ENCODE measurements at regions not wholly inside any gene's neighbourhood (a gene's known extent, or its start where the extent isn't known, plus 50 kb on each side); places are given as distances from the start of the nearest gene placed in this dataset.
"Not testable (repeated sequence)": the region's sequence is repeated elsewhere in the genome, so short reads cannot be mapped to it uniquely, and the experiment has no call there.

- DNase-seq: no peak
These were observed 139.6 kb downstream of the FOXD2 start for GRCh38 chr1:47577303-47578025.

GRCh38 chr1:47578026-47578720, 140.3 kb downstream of the FOXD2 start:
- DNase-seq: no peak

DNA sequence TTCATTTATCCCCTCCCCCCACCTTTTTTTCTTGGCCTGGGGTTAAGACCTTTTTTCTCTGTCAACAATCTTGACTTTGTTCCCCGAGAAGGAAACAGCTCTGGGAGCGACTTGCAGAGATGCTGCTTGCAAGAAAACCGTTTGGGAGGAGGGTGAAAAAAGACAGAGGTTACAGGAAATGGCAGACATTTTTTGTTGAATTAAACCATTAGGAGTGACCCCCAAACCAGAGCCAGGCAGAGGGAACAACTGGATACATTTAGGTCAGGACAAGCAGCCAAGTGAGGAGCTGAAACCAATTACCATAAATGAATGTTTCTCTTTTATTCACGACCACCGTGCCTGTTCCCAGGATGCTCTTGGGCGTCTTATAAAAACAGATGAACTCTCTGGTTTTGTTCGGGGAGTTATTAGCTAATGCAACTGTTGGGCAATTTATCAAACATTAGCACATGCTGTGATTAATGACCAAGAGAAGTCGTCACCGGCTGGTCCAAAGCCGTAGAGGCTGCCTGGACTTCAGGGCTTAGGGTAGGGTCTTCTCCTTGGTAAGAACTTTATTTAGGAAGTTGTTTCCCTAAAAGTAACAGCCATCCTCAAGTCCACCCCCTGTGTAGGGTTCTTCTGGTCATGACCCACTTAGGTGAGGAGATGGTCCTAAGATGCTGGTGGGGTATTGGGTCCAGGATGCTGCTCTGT, 141.0 kb downstream of the FOXD2 start:
- DNase-seq: no peak

GRCh38 chr1:47579809-47580208, 142.0 kb downstream of the FOXD2 start:
- no peak for DNase-seq

DNA sequence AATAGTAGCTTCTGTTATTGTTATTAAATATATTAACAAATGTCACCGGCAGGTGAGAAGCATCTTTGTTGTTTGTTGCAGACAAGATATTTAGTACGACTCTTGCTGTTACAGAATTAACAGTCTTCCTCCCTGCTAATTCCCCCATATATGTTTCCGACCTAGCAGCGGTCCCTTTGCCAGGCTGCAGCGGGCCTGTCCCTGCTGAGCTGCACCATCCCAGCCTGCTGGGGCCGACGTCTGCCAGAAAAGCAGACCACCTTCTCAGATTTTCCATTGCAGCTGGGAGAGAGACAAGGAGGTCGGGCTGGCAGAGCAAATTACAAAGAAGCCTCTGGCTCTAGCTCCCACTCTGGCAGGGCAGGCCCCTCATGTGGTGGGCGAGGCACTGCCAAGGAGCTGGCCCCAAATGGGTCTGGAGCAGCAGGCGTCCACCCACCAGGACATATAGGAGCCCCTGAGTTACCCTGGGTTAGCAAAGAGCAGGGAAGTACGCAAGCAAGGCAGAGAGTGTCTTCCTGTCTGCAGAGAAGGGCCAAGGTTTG, 142.7 kb downstream of the FOXD2 start:
- no peak for DNase-seq

DNA sequence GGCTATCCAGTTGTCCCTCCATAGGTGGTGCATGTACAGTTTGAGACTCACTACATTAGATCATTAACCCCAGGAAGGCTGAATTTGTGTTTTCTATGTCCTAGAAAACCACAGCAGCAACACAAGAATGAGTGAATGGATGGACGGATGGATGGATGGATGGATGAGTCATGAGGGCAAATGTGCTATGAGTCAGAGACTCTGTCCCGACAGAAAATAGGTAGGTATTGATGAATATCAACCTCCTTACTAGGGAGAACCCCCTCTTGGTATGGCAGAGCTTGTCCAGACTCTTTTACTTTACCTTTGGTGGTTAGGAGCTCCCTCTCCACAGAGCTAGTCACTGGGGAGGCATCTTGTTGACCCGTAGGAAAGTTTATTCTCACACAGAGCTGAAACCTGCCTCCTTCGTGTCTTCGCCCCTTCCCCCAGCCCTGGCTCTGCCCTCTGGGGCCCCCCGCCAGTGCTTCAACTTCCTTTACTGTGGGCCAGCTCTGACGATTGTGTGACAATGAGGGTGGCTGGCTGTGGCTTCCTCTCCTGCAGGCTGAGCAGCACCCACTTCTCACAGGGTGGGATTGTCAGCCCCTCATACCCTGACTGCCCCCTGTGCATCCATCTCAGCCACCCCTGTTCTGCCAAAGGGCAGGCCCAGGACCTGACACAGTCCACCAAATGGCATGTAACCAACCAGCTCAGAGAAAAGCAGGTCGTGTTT, 145.2 kb downstream of the FOXD2 start:
- no peak for DNase-seq

GRCh38 chr1:47584249-47584648, 146.4 kb downstream of the FOXD2 start:
- DNase-seq: no peak

DNA sequence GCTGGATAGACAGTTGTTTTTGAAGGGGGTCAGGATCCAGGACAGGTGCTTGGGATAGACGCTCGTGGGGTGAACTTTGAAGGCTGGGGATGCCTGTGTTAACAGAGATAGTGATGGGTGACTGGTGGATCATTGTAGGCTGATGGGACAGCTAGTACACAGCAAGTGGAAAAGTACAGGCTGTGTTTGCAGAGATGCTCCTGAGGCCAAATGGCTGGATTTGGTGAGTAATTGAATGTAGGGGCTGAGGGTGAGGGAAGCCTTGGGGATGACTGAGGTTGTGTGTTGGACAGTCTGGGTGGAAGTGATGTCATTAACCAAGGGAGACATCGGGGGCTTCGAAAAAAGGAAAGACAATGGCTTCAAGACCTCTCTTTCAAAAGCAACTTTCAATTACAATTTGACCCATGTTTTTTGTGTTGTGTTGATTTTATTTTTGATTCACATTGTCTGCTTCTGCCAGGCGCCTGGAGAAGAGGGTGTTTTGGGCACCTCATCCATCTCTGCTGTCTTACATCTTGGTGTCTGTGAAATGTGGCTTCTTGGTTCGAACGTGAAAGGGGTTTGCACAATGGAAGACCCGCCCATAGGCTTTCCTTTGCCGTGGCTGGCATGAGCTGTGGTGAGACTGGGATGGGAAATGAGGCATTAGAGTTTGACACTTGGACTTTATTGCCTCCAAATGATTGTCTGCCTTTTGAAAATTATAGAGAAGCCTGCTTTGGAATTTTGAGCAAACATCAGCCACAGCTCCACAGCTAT, 147.5 kb downstream of the FOXD2 start:
- DNase-seq: no peak

DNA sequence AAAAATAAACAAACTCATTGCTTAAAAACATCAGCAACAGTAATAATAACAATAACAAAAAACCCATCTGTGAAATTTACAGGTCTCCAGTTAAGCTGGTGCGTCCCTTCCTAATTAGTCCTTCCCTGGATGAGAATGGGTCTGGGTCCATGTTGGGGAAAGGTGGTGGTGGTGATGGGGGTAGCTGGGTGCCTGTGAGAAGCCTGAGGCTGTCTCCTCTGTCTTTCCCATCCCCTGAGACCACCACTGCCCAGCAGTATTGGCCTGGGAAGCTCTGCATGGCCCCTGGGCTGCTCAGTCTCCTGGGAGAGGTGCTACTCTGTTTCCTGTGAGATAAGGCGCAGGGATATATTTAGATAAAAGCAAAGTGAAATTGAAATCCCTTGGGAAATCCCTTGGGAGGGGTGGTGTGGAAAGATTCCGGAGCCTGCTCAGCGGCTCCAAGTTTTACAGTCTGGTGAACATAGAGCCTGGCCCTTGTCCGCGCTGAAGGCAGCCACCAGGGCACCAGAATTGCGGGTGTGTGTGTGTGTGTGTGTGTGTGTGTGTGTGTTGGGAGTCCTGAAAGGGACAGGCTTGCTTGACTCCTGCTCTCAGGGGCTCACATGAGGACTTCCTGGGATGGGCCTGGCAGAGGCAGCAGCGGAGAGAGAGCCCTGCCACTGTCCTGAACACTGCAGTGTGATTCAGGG, 150.2 kb downstream of the FOXD2 start:
- no peak for DNase-seq

GRCh38 chr1:47590523-47591225, 152.8 kb downstream of the FOXD2 start:
- no peak for DNase-seq

GRCh38 chr1:47591801-47592200, 154.0 kb downstream of the FOXD2 start:
- no peak for DNase-seq

GRCh38 chr1:47592296-47593012, 154.6 kb downstream of the FOXD2 start:
- DNase-seq: no peak

DNA sequence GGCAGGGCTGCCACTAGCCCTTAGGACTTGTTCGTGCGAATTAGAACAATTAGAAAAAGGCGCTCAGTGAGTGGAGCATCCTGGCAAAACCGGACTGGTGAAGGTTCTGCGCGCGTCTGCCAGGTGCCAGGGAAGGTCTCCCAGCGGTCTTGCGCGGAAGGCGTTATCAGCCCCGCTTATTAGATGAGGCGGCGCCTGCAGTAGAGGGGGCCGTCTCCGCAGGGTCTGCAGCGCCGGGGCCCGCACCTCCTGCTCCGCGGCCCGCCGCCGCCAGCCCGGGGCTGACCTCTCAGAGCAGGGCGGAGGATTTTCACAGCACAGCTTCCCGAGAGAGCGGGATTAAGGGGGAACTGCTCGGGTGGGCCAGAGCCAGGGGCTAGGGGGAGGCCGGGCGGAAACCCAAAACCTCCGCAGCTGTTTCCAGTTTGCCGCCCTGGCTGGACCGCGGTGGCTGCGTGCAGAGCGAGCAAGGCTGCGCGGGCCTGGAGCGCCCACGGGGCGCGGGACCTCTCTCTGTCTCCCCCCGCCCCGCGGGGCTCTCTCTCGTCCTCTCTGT, 155.2 kb downstream of the FOXD2 start:
- no peak for DNase-seq

GRCh38 chr1:47593598-47594285, 155.9 kb downstream of the FOXD2 start:
- no peak for DNase-seq

- no peak for DNase-seq
These were observed 156.8 kb downstream of the FOXD2 start for GRCh38 chr1:47594627-47595026.

DNA sequence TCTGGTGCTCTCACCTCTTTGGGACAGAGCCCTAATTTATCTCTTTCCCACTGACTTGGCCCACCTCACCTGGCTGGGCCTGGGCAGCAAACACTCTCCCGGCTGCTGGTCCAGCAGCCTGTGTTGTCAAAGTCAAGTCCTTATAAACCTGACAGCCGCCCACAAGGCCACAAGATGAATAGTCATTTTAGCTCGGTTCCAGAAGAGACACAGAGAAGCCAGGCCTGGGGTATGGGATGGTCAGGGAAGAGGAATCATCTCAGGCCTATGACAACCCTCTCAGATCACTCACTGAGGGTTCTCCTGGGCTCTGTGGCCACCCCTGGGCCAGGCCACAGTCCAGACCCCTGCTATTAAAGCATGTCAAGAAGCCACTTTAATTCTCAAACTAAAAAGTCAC, 158.5 kb downstream of the FOXD2 start:
- DNase-seq: no peak

- DNase-seq: no peak
These were observed 160.5 kb downstream of the FOXD2 start for GRCh38 chr1:47598357-47598756.

- no peak for DNase-seq
These were observed 161.9 kb downstream of the FOXD2 start for GRCh38 chr1:47599777-47600176.

DNA sequence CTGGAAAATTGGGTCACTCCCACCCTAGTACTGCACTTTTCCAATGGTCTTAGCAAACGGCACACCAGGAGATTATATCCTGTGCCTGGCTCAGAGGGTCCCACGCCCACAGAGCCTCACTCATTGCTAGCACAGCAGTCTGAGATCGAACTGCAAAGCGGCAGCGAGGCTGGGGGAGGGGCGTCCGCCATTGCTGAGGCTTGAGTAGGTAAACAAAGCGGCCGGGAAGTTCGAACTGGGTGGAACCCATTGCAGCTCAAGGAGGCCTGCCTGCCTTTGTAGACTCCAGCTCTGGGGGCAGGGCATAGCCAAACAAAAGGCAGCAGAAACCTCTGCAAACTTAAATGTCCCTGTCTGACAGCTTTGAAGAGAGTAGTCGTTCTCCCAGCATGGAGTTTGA, 164.6 kb downstream of the FOXD2 start:
- DNase-seq: not testable (repeated sequence)

All from hematopoietic multipotent progenitor cell treated with erythropoietin and hydrocortisone succinate and interleukin-3 and kit ligand, for 6 days (in vitro differentiated cells).